ENCODE measurements at regions not wholly inside any gene's neighbourhood (a gene's known extent, or its start where the extent isn't known, plus 50 kb on each side); places are given as distances from the start of the nearest gene placed in this dataset.

- H3K9me3 ChIP-seq (replicated peaks in 1 of 2; ENCODE audit: control insufficient read depth in 1 of 2, insufficient read depth in 1 of 2, low read length in 2 of 2), result no peaks in the 10 kb centered on the region
- H3K36me3 Mint-ChIP-seq, result no peaks in the 10 kb centered on the region
- no peak overlapping the region for H3K4me2 ChIP-seq (replicated peaks; ENCODE audit: extremely low read depth, low read length, poor library complexity, severe bottlenecking)
- WGBS (ENCODE audit: insufficient coverage), result 70% methylated on average over 2 of the region's 2 CpGs
- H3K79me2 ChIP-seq (ENCODE audit: insufficient read depth, low read length), result no peaks in the 10 kb centered on the region
- H2AFZ ChIP-seq (ENCODE audit: insufficient read depth, low read depth, low read length, poor library complexity, severe bottlenecking), result no peak overlapping the region
- H3K4me1 ChIP-seq (ENCODE audit: control insufficient read depth in 1 of 2, insufficient read depth in 2 of 2, low read length in 2 of 2), result no peaks in the 10 kb centered on the region
- H3K27me3 Mint-ChIP-seq (ENCODE audit: low read depth in 3 of 3), result peaks cover 0 to 2% (median 0%) of the 10 kb centered on the region in 3 donors
- no peaks in the 10 kb centered on the region for H3K36me3 ChIP-seq (replicated peaks in 1 of 2; ENCODE audit: control insufficient read depth in 1 of 2, insufficient read depth in 2 of 2, low read length in 2 of 2)
- H3K4me3 Mint-ChIP-seq, result no peak overlapping the region
- TF ChIP-seq CTCF (IDR thresholded peaks at IDR 0.05), result no peak
- no peak overlapping the region for H3K27ac Mint-ChIP-seq
- no peak overlapping the region for H3K4me3 ChIP-seq (replicated peaks in 1 of 3; ENCODE audit: low read depth in 2 of 3, low read length in 3 of 3)
- H4K20me1 ChIP-seq (ENCODE audit: insufficient read depth, low read length), result no peaks in the 10 kb centered on the region
- H3K4me1 Mint-ChIP-seq, result no peaks in the 10 kb centered on the region
- intact Hi-C loops (cut with micrococcal nuclease), result no loop called here
- DNase-seq, result no peak
- H3K27me3 ChIP-seq (ENCODE audit: control insufficient read depth in 2 of 2, insufficient read depth in 2 of 2, low read length in 2 of 2), result no peaks in the 10 kb centered on the region
- no peak overlapping the region for H3K27ac ChIP-seq (ENCODE audit: low read depth in 1 of 2, low read length in 2 of 2)
- peaks cover 0 to 4% (median 0%) of the 10 kb centered on the region in 7 donors for H3K9me3 Mint-ChIP-seq
- H3K9ac ChIP-seq (ENCODE audit: insufficient read depth, low read length, poor library complexity, severe bottlenecking), result no peak overlapping the region
These were observed 219.7 kb upstream of the CHST9 start for GRCh38 chr18:27404855-27405254.

GRCh38 chr18:27400001-27400400 lies 214.9 kb upstream of the CHST9 start:
- no peaks in the 10 kb centered on the region for H3K27me3 ChIP-seq (ENCODE audit: control insufficient read depth in 2 of 2, insufficient read depth in 2 of 2, low read length in 2 of 2)
- Mint-ChIP-seq H3K27ac (no peak overlapping the region), H3K36me3 (no peaks in the 10 kb centered on the region), H3K4me3 (no peak overlapping the region), H3K4me1 (no peaks in the 10 kb centered on the region), H3K27me3 (ENCODE audit: low read depth in 3 of 3) (no peaks in the 10 kb centered on the region), H3K9me3 (peaks cover 0 to 4% (median 0%) of the 10 kb centered on the region in 7 donors)
- no peaks in the 10 kb centered on the region for H4K20me1 ChIP-seq (ENCODE audit: insufficient read depth, low read length)
- no peak overlapping the region for H3K4me3 ChIP-seq (replicated peaks in 1 of 3; ENCODE audit: low read depth in 2 of 3, low read length in 3 of 3)
- H3K4me2 ChIP-seq (replicated peaks; ENCODE audit: extremely low read depth, low read length, poor library complexity, severe bottlenecking), result no peak overlapping the region
- H3K4me1 ChIP-seq (ENCODE audit: control insufficient read depth in 1 of 2, insufficient read depth in 2 of 2, low read length in 2 of 2), result no peaks in the 10 kb centered on the region
- H3K9ac ChIP-seq (ENCODE audit: insufficient read depth, low read length, poor library complexity, severe bottlenecking), result no peak overlapping the region
- 68% methylated on average over 3 of the region's 9 CpGs for WGBS (ENCODE audit: insufficient coverage)
- no peak overlapping the region for H3K27ac ChIP-seq (ENCODE audit: low read depth in 1 of 2, low read length in 2 of 2)
- no peak for TF ChIP-seq CTCF (IDR thresholded peaks at IDR 0.05)
- no peaks in the 10 kb centered on the region for H3K9me3 ChIP-seq (replicated peaks in 1 of 2; ENCODE audit: control insufficient read depth in 1 of 2, insufficient read depth in 1 of 2, low read length in 2 of 2)
- DNase-seq, result no peak
- H2AFZ ChIP-seq (ENCODE audit: insufficient read depth, low read depth, low read length, poor library complexity, severe bottlenecking), result no peak overlapping the region
- intact Hi-C loops (cut with micrococcal nuclease), result no loop called here
- no peaks in the 10 kb centered on the region for H3K79me2 ChIP-seq (ENCODE audit: insufficient read depth, low read length)
- H3K36me3 ChIP-seq (replicated peaks in 1 of 2; ENCODE audit: control insufficient read depth in 1 of 2, insufficient read depth in 2 of 2, low read length in 2 of 2), result no peaks in the 10 kb centered on the region
